Heart left ventricle (tissue), 13 donors: ENCODE measurements at regions not wholly inside any gene's neighbourhood (a gene's known extent, or its start where the extent isn't known, plus 50 kb on each side); places are given as distances from the start of the nearest gene placed in this dataset.

Experiments used
- CTCF ChIP-seq, 12 donors: fragments of 200-600 bp; sonication (generic) in 4 of 12; IDR thresholded peaks; one replicate each; pipeline versions ENCODE4 v1.5.0 to v1.8.0; 2018 to 2022; ENCODE audit warnings: antibody characterized with exemption in 12 of 12, mild to moderate bottlenecking in 5 of 12
- POLR2A ChIP-seq, 2 donors: fragments of 450-650 bp; IDR thresholded peaks; one replicate each; pipeline ENCODE4 v1.6.1; 2017; ENCODE audit warnings: antibody characterized with exemption in 2 of 2, mild to moderate bottlenecking in 2 of 2, moderate library complexity in 2 of 2
- donor health status: ischemic (EF 13 %, LVEDD 7.1; RV severe dilation, severe dysfunction).
- donor health status: DM: no; HTN: yes; CAD: no.
- donor health status: DM: no; HTN: no; CAD: no.
- donor health status: ischemic (EF 25% LVEDD 6.9; RV normal size, moderate dysfunction).
- donor health status: ischemic (EF 25% LVEDD 5.7; RV mildly dilated, moderate dysfunction).
- donor health status: ischemic (EF 35%, LVEDD 5.7; RV mildly dilated, moderate dysfunction).
- donor health status: nonischemic (EF 11% LVEDD 7.7; RV severe dilation, severe dysfunction).
- donor health status: DM: yes; HTN: yes; CAD: no.
- donor health status: PGD.
- donor health status: ischemic (EF 29% LVEDD 5.4; RV normal size, mild dysfunction).
- donor health status: nonischemic (EF 23%, LVEDD 6.1; RV moderate dilation, normal function).

DNA sequence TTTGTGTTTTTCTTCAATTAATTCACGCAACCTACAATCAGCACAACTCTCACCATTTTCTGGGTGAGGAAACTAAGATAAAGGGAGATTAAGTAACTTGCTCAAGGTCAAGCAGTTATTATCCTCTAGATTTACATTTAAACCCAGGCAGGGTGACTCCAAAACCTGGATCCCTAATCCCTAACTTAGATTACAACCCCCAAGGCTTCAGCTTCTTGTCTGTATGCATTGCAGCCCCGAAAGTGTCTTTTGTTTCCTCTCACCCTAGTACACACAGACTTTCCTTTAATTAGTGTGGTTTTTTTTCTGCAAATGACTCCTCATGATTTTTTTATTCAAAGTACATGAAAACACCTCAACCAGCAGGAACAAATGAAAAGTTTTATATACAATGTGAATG, 748.6 kb upstream of the ADGRL2 start:
- TF ChIP-seq CTCF (IDR thresholded peaks at IDR 0.05), result no peak
- TF ChIP-seq POLR2A (IDR thresholded peaks at IDR 0.05), result no peak
